ENCODE measurements at regions not wholly inside any gene's neighbourhood (a gene's known extent, or its start where the extent isn't known, plus 50 kb on each side); places are given as distances from the start of the nearest gene placed in this dataset.
A peak's percentile ranks its signal among the peaks of the same experiment; 100 is the strongest.

GRCh38 chr2:160582490-160583145, 89.0 kb upstream of the RBMS1 start:
- Histone ChIP-seq H3K36me3 (ENCODE audit: control insufficient read depth in 2 of 3, insufficient read depth in 3 of 3, low read length in 3 of 3) (no peaks in the 10 kb centered on the region), H3K9ac (ENCODE audit: low read length in 3 of 3) (no peak overlapping the region), H3K27ac (ENCODE audit: low read depth in 2 of 2, low read length in 2 of 2) (peak overlapping the region; percentile 26 to 47), H3K9me3 (ENCODE audit: control insufficient read depth in 2 of 3, insufficient read depth in 1 of 3, low read length in 3 of 3) (no peaks in the 10 kb centered on the region), H3K4me3 (ENCODE audit: low read length in 3 of 3) (peak overlapping the region in 2 of 3 donors; percentile 13 to 28), H3K27me3 (ENCODE audit: control insufficient read depth, insufficient read depth, low read length) (no peaks in the 10 kb centered on the region), H3K4me1 (ENCODE audit: control insufficient read depth in 2 of 3, insufficient read depth in 2 of 3, low read depth in 1 of 3, low read length in 3 of 3) (peaks cover 6 to 20% (median 19%) of the 10 kb centered on the region in 3 donors)
- DNase-seq: peak in 4 of 5 donors; percentile 47 to 85 (median 66)
- peak; percentile 71 for FAIRE-seq
- TF ChIP-seq CTCF (IDR thresholded peaks at IDR 0.05; ENCODE audit: borderline replicate concordance, extremely low read depth, insufficient read depth): no peak
- intact Hi-C loops (cut with DNase I): no loop called here

- peak overlapping the region in 1 of 3 donors; percentile 23 for H3K9ac ChIP-seq (ENCODE audit: low read length in 3 of 3)
- H3K4me1 ChIP-seq (ENCODE audit: control insufficient read depth in 2 of 3, insufficient read depth in 2 of 3, low read depth in 1 of 3, low read length in 3 of 3): peaks cover 6 to 20% (median 19%) of the 10 kb centered on the region in 3 donors
- DNase-seq: peak in 1 of 5 donors; percentile 78
- intact Hi-C loops (cut with DNase I): no loop called here
- TF ChIP-seq CTCF (IDR thresholded peaks at IDR 0.05; ENCODE audit: borderline replicate concordance, extremely low read depth, insufficient read depth): no peak
- H3K27ac ChIP-seq (ENCODE audit: low read depth in 2 of 2, low read length in 2 of 2): peak overlapping the region; percentile 0 to 26
- no peaks in the 10 kb centered on the region for H3K36me3 ChIP-seq (ENCODE audit: control insufficient read depth in 2 of 3, insufficient read depth in 3 of 3, low read length in 3 of 3)
- no peaks in the 10 kb centered on the region for H3K9me3 ChIP-seq (ENCODE audit: control insufficient read depth in 2 of 3, insufficient read depth in 1 of 3, low read length in 3 of 3)
- peak overlapping the region in 2 of 3 donors; percentile 13 to 28 for H3K4me3 ChIP-seq (ENCODE audit: low read length in 3 of 3)
- no peak for FAIRE-seq
- no peaks in the 10 kb centered on the region for H3K27me3 ChIP-seq (ENCODE audit: control insufficient read depth, insufficient read depth, low read length)
These were observed 89.5 kb upstream of the RBMS1 start for GRCh38 chr2:160583146-160583535.

- Histone ChIP-seq H3K27me3 (ENCODE audit: control insufficient read depth, insufficient read depth, low read length) (no peaks in the 10 kb centered on the region), H3K27ac (ENCODE audit: low read depth in 2 of 2, low read length in 2 of 2) (peak overlapping the region in 1 of 2 donors; percentile 10), H3K4me1 (ENCODE audit: control insufficient read depth in 2 of 3, insufficient read depth in 2 of 3, low read depth in 1 of 3, low read length in 3 of 3) (peaks cover 6 to 20% (median 19%) of the 10 kb centered on the region in 3 donors), H3K9ac (ENCODE audit: low read length in 3 of 3) (peak overlapping the region in 1 of 3 donors; percentile 23), H3K36me3 (ENCODE audit: control insufficient read depth in 2 of 3, insufficient read depth in 3 of 3, low read length in 3 of 3) (no peaks in the 10 kb centered on the region), H3K4me3 (ENCODE audit: low read length in 3 of 3) (no peak overlapping the region), H3K9me3 (ENCODE audit: control insufficient read depth in 2 of 3, insufficient read depth in 1 of 3, low read length in 3 of 3) (no peaks in the 10 kb centered on the region)
- FAIRE-seq (no peak), DNase-seq (no peak)
- no peak for TF ChIP-seq CTCF (IDR thresholded peaks at IDR 0.05; ENCODE audit: borderline replicate concordance, extremely low read depth, insufficient read depth)
- intact Hi-C loops (cut with DNase I): no loop called here
These were observed 90.4 kb upstream of the RBMS1 start for GRCh38 chr2:160583813-160584537.
